ENCODE measurements at regions not wholly inside any gene's neighbourhood (a gene's known extent, or its start where the extent isn't known, plus 50 kb on each side); places are given as distances from the start of the nearest gene placed in this dataset.
A peak's percentile ranks its signal among the peaks of the same experiment; 100 is the strongest.
"Not testable (repeated sequence)": the region's sequence is repeated elsewhere in the genome, so short reads cannot be mapped to it uniquely, and the experiment has no call there.

- TF ChIP-seq MYC (IDR thresholded peaks at IDR 0.05; ENCODE audit: low read depth, low read length) (no peak), POLR2A (IDR thresholded peaks at IDR 0.05; ENCODE audit: extremely low read depth, insufficient read length) (no peak), CTCF (IDR thresholded peaks at IDR 0.05; ENCODE audit: low read depth, low read length) (no peak)
- TF ChIP-seq, protein P1, sequence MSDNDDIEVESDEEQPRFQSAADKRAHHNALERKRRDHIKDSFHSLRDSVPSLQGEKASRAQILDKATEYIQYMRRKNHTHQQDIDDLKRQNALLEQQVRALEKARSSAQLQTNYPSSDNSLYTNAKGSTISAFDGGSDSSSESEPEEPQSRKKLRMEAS (IDR thresholded peaks at IDR 0.05; ENCODE audit: low read depth, low read length) = no peak
- peak; percentile 32 for DNase-seq (ENCODE audit: low read depth)
- no peak overlapping the region for H3K4me3 ChIP-seq (ENCODE audit: low read depth, low read length)
Measured at GRCh38 chr14:71165121-71166031, 258.1 kb downstream of the PCNX1 start.

DNA sequence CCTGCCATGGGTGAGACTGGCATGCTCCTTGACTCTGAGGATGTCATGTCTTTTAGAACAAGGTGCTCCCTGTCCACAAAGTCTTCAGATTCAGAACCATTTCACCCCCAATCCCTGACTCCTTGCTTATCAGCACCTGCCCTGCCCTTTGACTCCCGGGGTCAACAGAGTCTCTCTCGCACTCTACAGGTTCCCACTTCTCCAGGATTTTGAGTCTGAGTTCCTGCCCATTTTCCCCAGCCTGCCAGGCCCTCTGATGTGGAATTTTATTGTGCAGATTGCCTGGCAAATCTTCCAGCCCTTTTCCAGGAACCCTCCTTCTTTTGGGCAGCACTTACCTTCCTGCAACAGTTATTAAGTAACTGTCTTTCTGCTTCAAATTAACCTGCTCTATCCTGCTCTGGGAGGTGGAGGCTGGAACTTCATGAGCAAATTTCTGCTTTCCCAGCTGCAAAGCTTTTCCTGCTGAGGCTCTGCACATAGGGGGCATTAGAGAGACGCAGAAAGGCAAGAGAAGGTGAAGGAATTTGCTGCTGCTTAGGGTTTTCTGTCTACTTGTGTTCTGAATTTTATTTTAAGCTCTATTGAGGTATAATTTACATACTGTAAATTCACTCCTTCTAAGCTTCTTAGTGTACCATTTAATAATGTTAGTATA, 259.1 kb downstream of the PCNX1 start:
- DNase-seq (ENCODE audit: low read depth) = peak; percentile 75
- TF ChIP-seq CTCF (IDR thresholded peaks at IDR 0.05; ENCODE audit: low read depth, low read length) = peak; percentile 72
- no peak for TF ChIP-seq MYC (IDR thresholded peaks at IDR 0.05; ENCODE audit: low read depth, low read length)
- TF ChIP-seq, protein P1 (IDR thresholded peaks at IDR 0.05; ENCODE audit: low read depth, low read length) = no peak
- no peak for TF ChIP-seq POLR2A (IDR thresholded peaks at IDR 0.05; ENCODE audit: extremely low read depth, insufficient read length)
- H3K4me3 ChIP-seq (ENCODE audit: low read depth, low read length) = no peak overlapping the region

DNA sequence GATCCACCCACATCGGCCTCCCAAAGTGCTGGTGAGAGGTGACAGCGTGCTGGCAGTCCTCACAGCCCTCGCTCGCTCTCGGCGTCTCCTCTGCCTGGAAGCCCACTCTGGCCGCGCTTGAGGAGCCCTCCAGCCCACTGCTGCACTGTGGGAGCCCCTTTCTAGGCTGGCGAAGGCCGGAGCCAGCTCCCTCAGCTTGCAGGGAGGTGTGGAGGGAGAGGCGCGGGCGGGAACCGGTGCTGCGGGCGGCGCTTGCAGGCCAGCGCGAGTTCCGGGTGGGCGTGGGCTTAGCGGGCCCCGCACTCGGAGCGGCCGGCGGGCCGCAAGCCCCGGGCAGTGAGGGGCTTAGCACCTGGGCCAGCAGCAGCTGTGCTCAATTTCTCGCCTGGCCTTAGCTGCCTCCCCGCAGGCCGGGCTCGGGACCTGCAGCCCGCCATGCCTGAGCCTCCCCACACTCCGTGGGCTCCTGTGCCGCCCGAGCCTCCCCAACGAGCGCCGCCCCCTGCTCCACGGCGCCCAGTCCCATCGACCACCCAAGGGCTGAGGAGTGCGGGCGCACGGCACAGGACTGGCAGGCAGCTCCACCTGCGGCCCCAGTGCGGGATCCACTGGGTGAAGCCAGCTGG, 260.2 kb downstream of the PCNX1 start:
- H3K4me3 ChIP-seq (ENCODE audit: low read depth, low read length); DNase-seq (ENCODE audit: low read depth): not testable (repeated sequence)

DNA sequence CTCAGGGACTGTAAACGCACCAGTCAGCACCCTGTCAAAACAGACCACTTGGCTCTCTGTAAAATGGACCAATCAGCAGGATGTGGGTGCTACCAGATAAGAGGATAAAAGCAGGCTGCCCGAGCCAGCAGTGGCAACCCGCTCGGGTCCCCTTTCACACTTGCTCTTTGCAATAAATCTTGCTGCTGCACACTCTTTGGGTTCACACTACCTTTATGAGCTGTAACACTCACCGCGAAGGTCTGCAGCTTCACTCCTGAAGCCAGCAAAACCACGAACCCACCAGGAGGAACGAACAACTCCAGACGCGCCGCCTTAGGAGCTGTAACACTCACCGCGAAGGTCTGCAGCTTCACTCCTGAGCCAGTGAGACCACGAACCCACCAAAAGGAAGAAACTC, 260.9 kb downstream of the PCNX1 start:
- peak; percentile 31 for DNase-seq (ENCODE audit: low read depth)
- H3K4me3 ChIP-seq (ENCODE audit: low read depth, low read length) = peak overlapping the region; percentile 36

DNA sequence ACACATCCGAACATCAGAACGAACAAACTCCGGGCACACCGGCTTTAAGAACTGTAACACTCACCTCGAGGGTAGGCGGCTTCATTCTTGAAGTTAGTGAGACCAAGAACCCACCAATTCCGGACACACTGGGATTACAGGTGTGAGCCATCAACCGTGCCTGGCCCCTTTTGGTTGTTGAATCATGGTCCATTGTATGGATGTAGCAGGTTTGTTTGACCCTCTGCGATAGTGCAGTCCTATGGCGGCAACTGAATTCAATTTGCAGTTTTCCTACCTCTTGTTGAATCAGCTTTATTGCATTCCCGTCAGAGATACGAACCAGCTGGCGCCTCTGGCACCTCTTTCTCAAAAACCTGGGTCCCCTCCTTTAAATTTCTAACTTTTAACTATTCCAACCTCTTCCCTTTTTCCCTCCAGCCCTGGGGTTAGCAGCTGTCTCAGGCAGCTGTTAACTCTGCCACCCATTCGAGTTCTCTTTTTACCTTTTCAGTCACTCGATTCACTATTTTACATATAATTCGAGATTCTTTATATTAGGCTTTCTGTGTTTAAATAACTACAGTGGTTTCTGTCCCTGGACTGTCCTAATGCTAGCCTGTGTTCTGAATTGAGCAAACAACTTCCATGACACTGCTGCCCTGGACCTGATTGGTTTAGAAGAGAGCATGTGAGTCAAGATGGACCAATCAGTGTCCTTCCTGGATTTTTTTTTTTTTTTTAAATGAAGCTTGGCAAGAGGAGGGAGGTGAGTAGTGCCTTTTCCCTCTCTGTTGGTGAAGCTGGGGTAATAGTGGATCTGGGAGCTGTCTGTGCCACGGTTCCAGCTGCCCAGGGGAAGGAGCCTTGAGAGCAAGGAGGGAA, 261.5 kb downstream of the PCNX1 start:
- TF ChIP-seq POLR2A (IDR thresholded peaks at IDR 0.05; ENCODE audit: extremely low read depth, insufficient read length) = no peak
- TF ChIP-seq, protein P1 (IDR thresholded peaks at IDR 0.05; ENCODE audit: low read depth, low read length) = peak; percentile 3; the same call in 1 of the 2 replicates
- peak; percentile 54 for DNase-seq (ENCODE audit: low read depth)
- H3K4me3 ChIP-seq (ENCODE audit: low read depth, low read length) = no peak overlapping the region

- no peak overlapping the region for H3K4me3 ChIP-seq (ENCODE audit: low read depth, low read length)
- no peak for TF ChIP-seq CTCF (IDR thresholded peaks at IDR 0.05; ENCODE audit: low read depth, low read length)
- DNase-seq (ENCODE audit: low read depth) = no peak
Measured at GRCh38 chr14:71169861-71170260, 262.6 kb downstream of the PCNX1 start.

DNA sequence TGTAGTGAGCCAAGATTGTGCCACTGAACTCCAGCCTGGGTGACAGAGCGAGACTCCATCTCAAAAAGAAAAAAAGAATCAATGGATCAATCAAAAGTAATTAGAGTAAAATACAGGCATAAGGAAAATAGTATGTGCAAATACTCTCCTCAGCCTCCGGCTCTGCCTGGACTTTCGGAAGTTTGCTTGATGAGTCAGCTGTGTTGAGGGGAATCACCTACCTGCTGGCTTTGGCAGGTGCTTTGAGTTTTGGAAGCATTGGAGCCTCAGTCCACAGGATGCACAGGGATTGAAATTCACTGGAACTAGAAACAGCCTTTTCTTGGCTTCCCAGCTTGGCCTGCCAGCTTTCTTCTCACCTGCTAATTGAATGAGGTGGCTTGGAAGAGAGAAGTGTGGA, 268.2 kb downstream of the PCNX1 start:
- no peak overlapping the region for H3K4me3 ChIP-seq (ENCODE audit: low read depth, low read length)
- no peak for DNase-seq (ENCODE audit: low read depth)
- no peak for TF ChIP-seq CTCF (IDR thresholded peaks at IDR 0.05; ENCODE audit: low read depth, low read length)
- no peak for TF ChIP-seq POLR2A (IDR thresholded peaks at IDR 0.05; ENCODE audit: extremely low read depth, insufficient read length)
- TF ChIP-seq, protein P1 (IDR thresholded peaks at IDR 0.05; ENCODE audit: low read depth, low read length) = no peak
- TF ChIP-seq MYC (IDR thresholded peaks at IDR 0.05; ENCODE audit: low read depth, low read length) = no peak

Data from NB4 (cell line).